HepG2 (cell line): ENCODE measurements at regions not wholly inside any gene's neighbourhood (a gene's known extent, or its start where the extent isn't known, plus 50 kb on each side); places are given as distances from the start of the nearest gene placed in this dataset.

Experiments
- ARHGAP35 ChIP-seq: sonication (generic); formaldehyde crosslinking; IDR thresholded peaks from 2 replicates; pipeline ENCODE4 v1.9.0; 2022; ENCODE audit warnings: mild to moderate bottlenecking, inconsistent platforms, moderate library complexity, missing genetic modification reagents, borderline replicate concordance
- FOXA3 ChIP-seq: IDR thresholded peaks from 2 replicates; pipeline ENCODE4 v1.6.1; 2016; ENCODE audit warnings: missing genetic modification reagents, missing compliant biosample characterization
- GABPB1 ChIP-seq: IDR thresholded peaks from 2 replicates; pipeline ENCODE4 v1.6.1; 2016; ENCODE audit warnings: mild to moderate bottlenecking, missing genetic modification reagents, moderate library complexity, missing compliant biosample characterization
- NKX3-1 ChIP-seq: sonication (generic); formaldehyde crosslinking; IDR thresholded peaks from 2 replicates; pipeline ENCODE4 v1.5.0; 2020; ENCODE audit warnings: missing genetic modification reagents
- NR2C2 ChIP-seq: sonication (generic); formaldehyde crosslinking; IDR thresholded peaks from 2 replicates; pipeline ENCODE4 v1.4.0; 2020; ENCODE audit warnings: missing genetic modification reagents, mild to moderate bottlenecking, moderate library complexity, borderline replicate concordance
- SETDB1 ChIP-seq: sonication (generic); formaldehyde crosslinking; IDR thresholded peaks from 2 replicates; pipeline ENCODE4 v1.5.1; 2020; ENCODE audit warnings: missing genetic modification reagents, mild to moderate bottlenecking, borderline replicate concordance
- STAT5B ChIP-seq: sonication (generic); formaldehyde crosslinking; IDR thresholded peaks from 2 replicates; pipeline ENCODE4 v1.4.0; 2020; ENCODE audit warnings: missing genetic modification reagents
- ZNF7 ChIP-seq: IDR thresholded peaks from 2 replicates; pipeline ENCODE4 v1.6.1; 2016; ENCODE audit warnings: missing biosample characterization, missing genetic modification reagents
- ZNF883 ChIP-seq: sonication (generic); formaldehyde crosslinking; IDR thresholded peaks from 2 replicates; pipeline ENCODE4 v1.5.1; 2020; ENCODE audit warnings: mild to moderate bottlenecking, missing genetic modification reagents; ENCODE audit errors: not compliant biosample characterization
- TF ChIP-seq, protein P1 (sequence below): sonication (generic); formaldehyde crosslinking; IDR thresholded peaks from 2 replicates; pipeline ENCODE4 v1.5.0; 2020; ENCODE audit warnings: mild to moderate bottlenecking, missing genetic modification reagents, borderline replicate concordance
- TF ChIP-seq, protein P2 (sequence below), 2 experiments: fragments of 450-650 bp in 1 of 2; sonication (generic) in 1 of 2; formaldehyde crosslinking; IDR thresholded peaks; 2 replicates each; pipeline versions ENCODE4 v1.5.0 to v1.8.0; 2020 to 2022; ENCODE audit warnings: mild to moderate bottlenecking in 1 of 2, missing genetic modification reagents in 1 of 2
- TF ChIP-seq, protein P3 (sequence below): sonication (generic); formaldehyde crosslinking; IDR thresholded peaks from 2 replicates; pipeline ENCODE4 v1.4.0; 2020; ENCODE audit warnings: missing genetic modification reagents
- TF ChIP-seq, protein P4 (sequence below): sonication (generic); formaldehyde crosslinking; IDR thresholded peaks from 2 replicates; pipeline ENCODE4 v1.4.0; 2020; ENCODE audit warnings: missing genetic modification reagents, borderline replicate concordance

DNA sequence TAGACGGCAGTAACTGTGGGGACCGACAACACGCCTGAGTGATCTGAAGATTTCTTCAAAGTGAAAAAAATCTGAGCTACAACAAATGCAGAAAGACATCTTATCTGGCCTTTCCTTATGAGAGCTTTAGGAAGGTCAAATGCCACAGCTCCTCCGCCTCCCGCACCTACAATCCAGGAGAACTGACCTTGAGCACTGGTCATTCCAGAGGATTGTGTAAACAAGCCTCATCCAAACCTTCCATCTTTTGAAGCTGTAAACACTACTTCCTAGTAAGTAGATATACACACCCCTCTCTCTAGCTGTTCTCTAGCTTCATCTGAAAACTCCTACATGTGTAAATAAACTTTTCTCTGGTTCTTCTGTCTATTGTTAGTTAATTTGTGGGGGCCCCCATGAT, 76.9 kb downstream of the CD24 start (continued):
- TF ChIP-seq, protein P1, sequence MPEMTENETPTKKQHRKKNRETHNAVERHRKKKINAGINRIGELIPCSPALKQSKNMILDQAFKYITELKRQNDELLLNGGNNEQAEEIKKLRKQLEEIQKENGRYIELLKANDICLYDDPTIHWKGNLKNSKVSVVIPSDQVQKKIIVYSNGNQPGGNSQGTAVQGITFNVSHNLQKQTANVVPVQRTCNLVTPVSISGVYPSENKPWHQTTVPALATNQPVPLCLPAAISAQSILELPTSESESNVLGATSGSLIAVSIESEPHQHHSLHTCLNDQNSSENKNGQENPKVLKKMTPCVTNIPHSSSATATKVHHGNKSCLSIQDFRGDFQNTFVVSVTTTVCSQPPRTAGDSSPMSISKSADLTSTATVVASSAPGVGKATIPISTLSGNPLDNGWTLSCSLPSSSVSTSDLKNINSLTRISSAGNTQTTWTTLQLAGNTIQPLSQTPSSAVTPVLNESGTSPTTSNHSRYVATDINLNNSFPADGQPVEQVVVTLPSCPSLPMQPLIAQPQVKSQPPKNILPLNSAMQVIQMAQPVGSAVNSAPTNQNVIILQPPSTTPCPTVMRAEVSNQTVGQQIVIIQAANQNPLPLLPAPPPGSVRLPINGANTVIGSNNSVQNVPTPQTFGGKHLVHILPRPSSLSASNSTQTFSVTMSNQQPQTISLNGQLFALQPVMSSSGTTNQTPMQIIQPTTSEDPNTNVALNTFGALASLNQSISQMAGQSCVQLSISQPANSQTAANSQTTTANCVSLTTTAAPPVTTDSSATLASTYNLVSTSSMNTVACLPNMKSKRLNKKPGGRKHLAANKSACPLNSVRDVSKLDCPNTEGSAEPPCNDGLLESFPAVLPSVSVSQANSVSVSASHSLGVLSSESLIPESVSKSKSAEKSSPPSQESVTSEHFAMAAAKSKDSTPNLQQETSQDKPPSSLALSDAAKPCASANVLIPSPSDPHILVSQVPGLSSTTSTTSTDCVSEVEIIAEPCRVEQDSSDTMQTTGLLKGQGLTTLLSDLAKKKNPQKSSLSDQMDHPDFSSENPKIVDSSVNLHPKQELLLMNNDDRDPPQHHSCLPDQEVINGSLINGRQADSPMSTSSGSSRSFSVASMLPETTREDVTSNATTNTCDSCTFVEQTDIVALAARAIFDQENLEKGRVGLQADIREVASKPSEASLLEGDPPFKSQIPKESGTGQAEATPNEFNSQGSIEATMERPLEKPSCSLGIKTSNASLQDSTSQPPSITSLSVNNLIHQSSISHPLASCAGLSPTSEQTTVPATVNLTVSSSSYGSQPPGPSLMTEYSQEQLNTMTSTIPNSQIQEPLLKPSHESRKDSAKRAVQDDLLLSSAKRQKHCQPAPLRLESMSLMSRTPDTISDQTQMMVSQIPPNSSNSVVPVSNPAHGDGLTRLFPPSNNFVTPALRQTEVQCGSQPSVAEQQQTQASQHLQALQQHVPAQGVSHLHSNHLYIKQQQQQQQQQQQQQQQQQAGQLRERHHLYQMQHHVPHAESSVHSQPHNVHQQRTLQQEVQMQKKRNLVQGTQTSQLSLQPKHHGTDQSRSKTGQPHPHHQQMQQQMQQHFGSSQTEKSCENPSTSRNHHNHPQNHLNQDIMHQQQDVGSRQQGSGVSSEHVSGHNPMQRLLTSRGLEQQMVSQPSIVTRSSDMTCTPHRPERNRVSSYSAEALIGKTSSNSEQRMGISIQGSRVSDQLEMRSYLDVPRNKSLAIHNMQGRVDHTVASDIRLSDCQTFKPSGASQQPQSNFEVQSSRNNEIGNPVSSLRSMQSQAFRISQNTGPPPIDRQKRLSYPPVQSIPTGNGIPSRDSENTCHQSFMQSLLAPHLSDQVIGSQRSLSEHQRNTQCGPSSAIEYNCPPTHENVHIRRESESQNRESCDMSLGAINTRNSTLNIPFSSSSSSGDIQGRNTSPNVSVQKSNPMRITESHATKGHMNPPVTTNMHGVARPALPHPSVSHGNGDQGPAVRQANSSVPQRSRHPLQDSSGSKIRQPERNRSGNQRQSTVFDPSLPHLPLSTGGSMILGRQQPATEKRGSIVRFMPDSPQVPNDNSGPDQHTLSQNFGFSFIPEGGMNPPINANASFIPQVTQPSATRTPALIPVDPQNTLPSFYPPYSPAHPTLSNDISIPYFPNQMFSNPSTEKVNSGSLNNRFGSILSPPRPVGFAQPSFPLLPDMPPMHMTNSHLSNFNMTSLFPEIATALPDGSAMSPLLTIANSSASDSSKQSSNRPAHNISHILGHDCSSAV (CRISPR knock-in tag): no peak
- TF ChIP-seq, protein P2, sequence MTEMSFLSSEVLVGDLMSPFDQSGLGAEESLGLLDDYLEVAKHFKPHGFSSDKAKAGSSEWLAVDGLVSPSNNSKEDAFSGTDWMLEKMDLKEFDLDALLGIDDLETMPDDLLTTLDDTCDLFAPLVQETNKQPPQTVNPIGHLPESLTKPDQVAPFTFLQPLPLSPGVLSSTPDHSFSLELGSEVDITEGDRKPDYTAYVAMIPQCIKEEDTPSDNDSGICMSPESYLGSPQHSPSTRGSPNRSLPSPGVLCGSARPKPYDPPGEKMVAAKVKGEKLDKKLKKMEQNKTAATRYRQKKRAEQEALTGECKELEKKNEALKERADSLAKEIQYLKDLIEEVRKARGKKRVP (CRISPR knock-in tag; IDR thresholded peaks at IDR 0.05): no peak
- no peak for TF ChIP-seq ZNF883
- peak; percentile 97 for TF ChIP-seq FOXA3 (CRISPR knock-in tag)
- no peak for TF ChIP-seq NKX3-1 (CRISPR knock-in tag)
- no peak; the same call in 1 of the 2 replicates for TF ChIP-seq GABPB1 (CRISPR knock-in tag)
- no peak for TF ChIP-seq ARHGAP35 (CRISPR knock-in tag)
- TF ChIP-seq, protein P3, sequence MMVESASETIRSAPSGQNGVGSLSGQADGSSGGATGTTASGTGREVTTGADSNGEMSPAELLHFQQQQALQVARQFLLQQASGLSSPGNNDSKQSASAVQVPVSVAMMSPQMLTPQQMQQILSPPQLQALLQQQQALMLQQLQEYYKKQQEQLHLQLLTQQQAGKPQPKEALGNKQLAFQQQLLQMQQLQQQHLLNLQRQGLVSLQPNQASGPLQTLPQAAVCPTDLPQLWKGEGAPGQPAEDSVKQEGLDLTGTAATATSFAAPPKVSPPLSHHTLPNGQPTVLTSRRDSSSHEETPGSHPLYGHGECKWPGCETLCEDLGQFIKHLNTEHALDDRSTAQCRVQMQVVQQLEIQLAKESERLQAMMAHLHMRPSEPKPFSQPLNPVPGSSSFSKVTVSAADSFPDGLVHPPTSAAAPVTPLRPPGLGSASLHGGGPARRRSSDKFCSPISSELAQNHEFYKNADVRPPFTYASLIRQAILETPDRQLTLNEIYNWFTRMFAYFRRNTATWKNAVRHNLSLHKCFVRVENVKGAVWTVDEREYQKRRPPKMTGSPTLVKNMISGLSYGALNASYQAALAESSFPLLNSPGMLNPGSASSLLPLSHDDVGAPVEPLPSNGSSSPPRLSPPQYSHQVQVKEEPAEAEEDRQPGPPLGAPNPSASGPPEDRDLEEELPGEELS: peak; percentile 91
- TF ChIP-seq, protein P4, sequence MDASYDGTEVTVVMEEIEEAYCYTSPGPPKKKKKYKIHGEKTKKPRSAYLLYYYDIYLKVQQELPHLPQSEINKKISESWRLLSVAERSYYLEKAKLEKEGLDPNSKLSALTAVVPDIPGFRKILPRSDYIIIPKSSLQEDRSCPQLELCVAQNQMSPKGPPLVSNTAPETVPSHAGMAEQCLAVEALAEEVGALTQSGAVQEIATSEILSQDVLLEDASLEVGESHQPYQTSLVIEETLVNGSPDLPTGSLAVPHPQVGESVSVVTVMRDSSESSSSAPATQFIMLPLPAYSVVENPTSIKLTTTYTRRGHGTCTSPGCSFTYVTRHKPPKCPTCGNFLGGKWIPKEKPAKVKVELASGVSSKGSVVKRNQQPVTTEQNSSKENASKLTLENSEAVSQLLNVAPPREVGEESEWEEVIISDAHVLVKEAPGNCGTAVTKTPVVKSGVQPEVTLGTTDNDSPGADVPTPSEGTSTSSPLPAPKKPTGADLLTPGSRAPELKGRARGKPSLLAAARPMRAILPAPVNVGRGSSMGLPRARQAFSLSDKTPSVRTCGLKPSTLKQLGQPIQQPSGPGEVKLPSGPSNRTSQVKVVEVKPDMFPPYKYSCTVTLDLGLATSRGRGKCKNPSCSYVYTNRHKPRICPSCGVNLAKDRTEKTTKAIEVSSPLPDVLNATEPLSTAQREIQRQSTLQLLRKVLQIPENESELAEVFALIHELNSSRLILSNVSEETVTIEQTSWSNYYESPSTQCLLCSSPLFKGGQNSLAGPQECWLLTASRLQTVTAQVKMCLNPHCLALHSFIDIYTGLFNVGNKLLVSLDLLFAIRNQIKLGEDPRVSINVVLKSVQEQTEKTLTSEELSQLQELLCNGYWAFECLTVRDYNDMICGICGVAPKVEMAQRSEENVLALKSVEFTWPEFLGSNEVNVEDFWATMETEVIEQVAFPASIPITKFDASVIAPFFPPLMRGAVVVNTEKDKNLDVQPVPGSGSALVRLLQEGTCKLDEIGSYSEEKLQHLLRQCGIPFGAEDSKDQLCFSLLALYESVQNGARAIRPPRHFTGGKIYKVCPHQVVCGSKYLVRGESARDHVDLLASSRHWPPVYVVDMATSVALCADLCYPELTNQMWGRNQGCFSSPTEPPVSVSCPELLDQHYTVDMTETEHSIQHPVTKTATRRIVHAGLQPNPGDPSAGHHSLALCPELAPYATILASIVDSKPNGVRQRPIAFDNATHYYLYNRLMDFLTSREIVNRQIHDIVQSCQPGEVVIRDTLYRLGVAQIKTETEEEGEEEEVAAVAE: 0 out of 2 replicates have a peak, but pooled peaks have one; percentile 45
- TF ChIP-seq STAT5B (CRISPR knock-in tag): no peak
- TF ChIP-seq ZNF7 (CRISPR knock-in tag): no peak
- TF ChIP-seq SETDB1 (CRISPR knock-in tag): no peak
- TF ChIP-seq NR2C2 (CRISPR knock-in tag): 0 out of 2 replicates have a peak, but pooled peaks have one; percentile 25
